HG03060 (cell line): ENCODE measurements at regions not wholly inside any gene's neighbourhood (a gene's known extent, or its start where the extent isn't known, plus 50 kb on each side); places are given as distances from the start of the nearest gene placed in this dataset.

ENCODE experiments used
- ATAC-seq: cut with Tn5 transposase; IDR thresholded peaks from one replicate; pipeline ENCODE4 v1.9.1; 2021; ENCODE audit warnings: low read depth, moderate number of reproducible peaks; ENCODE audit not compliant: unreplicated experiment

- no peak for ATAC-seq
These were observed 55.6 kb upstream of the BCL2L14 start for GRCh38 chr12:12015073-12015685.

- no peak for ATAC-seq
These were observed 54.2 kb upstream of the BCL2L14 start for GRCh38 chr12:12016284-12017100.

- no peak for ATAC-seq
These were observed 53.6 kb upstream of the BCL2L14 start for GRCh38 chr12:12017135-12017581.

- ATAC-seq = no peak
These were observed 52.9 kb upstream of the BCL2L14 start for GRCh38 chr12:12017798-12018197.

- no peak for ATAC-seq
These were observed 52.3 kb upstream of the BCL2L14 start for GRCh38 chr12:12018454-12018853.

GRCh38 chr12:12019881-12020280 lies 50.9 kb upstream of the BCL2L14 start:
- ATAC-seq = no peak

GRCh38 chr12:12020762-12021161 lies 50.0 kb upstream of the BCL2L14 start:
- ATAC-seq = no peak
